SU-DHL-6 (cell line): ENCODE measurements at regions not wholly inside any gene's neighbourhood (a gene's known extent, or its start where the extent isn't known, plus 50 kb on each side); places are given as distances from the start of the nearest gene placed in this dataset.

Experiments used
- H2AFZ ChIP-seq: fragments of 200-600 bp; sonication (generic); 2 replicates; pipeline ENCODE4 v1.6.1; 2014; ENCODE audit warnings: low read depth, mild to moderate bottlenecking, moderate library complexity, mixed read lengths, antibody characterized with exemption, low read length; ENCODE audit not compliant: severe bottlenecking
- H3F3A ChIP-seq: fragments of 200-600 bp; shearing (Covaris generic); 2 replicates; pipeline ENCODE4 v1.6.0; 2016; ENCODE audit warnings: antibody characterized with exemption, mild to moderate bottlenecking; ENCODE audit not compliant: insufficient read depth
- H3K27ac ChIP-seq: fragments of 200-600 bp; sonication (generic); 2 replicates; pipeline ENCODE4 v1.5.1; 2016; ENCODE audit warnings: low read depth, mild to moderate bottlenecking, low read length, moderate library complexity, mixed read lengths
- H3K27me3 ChIP-seq: fragments of 200-600 bp; sonication (generic), shearing (Covaris generic); 2 replicates; pipeline ENCODE4 v1.6.0; 2014; ENCODE audit warnings: mild to moderate bottlenecking, low read length
- H3K36me3 ChIP-seq: fragments of 200-600 bp; sonication (generic); 2 replicates; pipeline ENCODE4 v1.6.1; 2014; ENCODE audit warnings: mild to moderate bottlenecking, low read length, mixed read lengths
- H3K4me2 ChIP-seq: fragments of 300-600, 200-600 bp; shearing (Covaris generic), sonication (generic); 2 replicates; pipeline ENCODE4 v1.6.0; 2014; ENCODE audit warnings: low read length, low read depth, mild to moderate bottlenecking; ENCODE audit not compliant: poor library complexity, severe bottlenecking
- H3K4me3 ChIP-seq: fragments of 200-600 bp; sonication (generic); 2 replicates; pipeline ENCODE4 v1.5.1; 2014; ENCODE audit warnings: antibody characterized with exemption, low read length, mild to moderate bottlenecking, mixed read lengths; ENCODE audit not compliant: insufficient read depth, poor library complexity, severe bottlenecking
- H3K79me2 ChIP-seq: fragments of 200-600 bp; sonication (generic); 2 replicates; pipeline ENCODE4 v1.6.1; 2014; ENCODE audit warnings: mild to moderate bottlenecking, low read length, moderate library complexity; ENCODE audit not compliant: insufficient read depth
- H3K9ac ChIP-seq: fragments of 200-600 bp; sonication (generic); 2 replicates; pipeline ENCODE4 v1.7.0; 2014; ENCODE audit warnings: mild to moderate bottlenecking, low read length
- H3K9me2 ChIP-seq: fragments of 200-600 bp; sonication (generic); replicated peaks from 2 replicates; pipeline ENCODE4 v1.6.1; 2014; ENCODE audit warnings: low read length; ENCODE audit not compliant: insufficient read depth
- H3K9me3 ChIP-seq: fragments of 200-600 bp; sonication (generic); 2 replicates; pipeline ENCODE4 v1.6.1; 2014; ENCODE audit warnings: low read length, mixed read lengths; ENCODE audit not compliant: insufficient read depth
- H4K20me1 ChIP-seq: fragments of 200-600 bp; sonication (generic); 2 replicates; pipeline ENCODE4 v1.6.1; 2014; ENCODE audit warnings: low read depth, mild to moderate bottlenecking, antibody characterized with exemption, low read length, moderate library complexity, mixed read lengths
- CTCF ChIP-seq: fragments of 200-600 bp; sonication (generic); IDR thresholded peaks from one replicate; pipeline ENCODE4 v1.5.1; 2017; ENCODE audit warnings: antibody characterized with exemption, mild to moderate bottlenecking, low read length, moderate library complexity; ENCODE audit not compliant: insufficient read depth, poor library complexity, severe bottlenecking
- EZH2phosphoT487 ChIP-seq: fragments of 200-600 bp; sonication (generic), shearing (Covaris generic); conservative IDR thresholded peaks from 2 replicates; pipeline ENCODE4 v1.6.1; 2018; ENCODE audit warnings: mild to moderate bottlenecking, antibody characterized with exemption, low read length, moderate library complexity, mixed read lengths

- H3K4me2 ChIP-seq, result no peak overlapping the region
- no peaks in the 10 kb centered on the region for H3K79me2 ChIP-seq
- H3K9me3 ChIP-seq, result no peaks in the 10 kb centered on the region
- no peak overlapping the region for H3K27ac ChIP-seq
- no peak overlapping the region for H2AFZ ChIP-seq
- no peak overlapping the region for H3K4me3 ChIP-seq
- no peak overlapping the region for H3K9ac ChIP-seq
- H3F3A ChIP-seq, result no peaks in the 10 kb centered on the region
- no peaks in the 10 kb centered on the region for H3K9me2 ChIP-seq
- no peaks in the 10 kb centered on the region; the same call in 1 of the 2 replicates for H3K27me3 ChIP-seq
- no peaks in the 10 kb centered on the region for H3K36me3 ChIP-seq
- no peak for TF ChIP-seq EZH2phosphoT487
- no peak for TF ChIP-seq CTCF
- no peaks in the 10 kb centered on the region for H4K20me1 ChIP-seq
These were observed 236.4 kb upstream of the GPR26 start for GRCh38 chr10:123429706-123430221.

- Histone ChIP-seq H4K20me1 (no peaks in the 10 kb centered on the region), H3K27me3 (no peaks in the 10 kb centered on the region), H3K4me3 (no peak overlapping the region), H3K9ac (no peak overlapping the region), H3K79me2 (no peaks in the 10 kb centered on the region), H3F3A (no peaks in the 10 kb centered on the region), H3K4me2 (no peak overlapping the region), H3K27ac (no peak overlapping the region), H2AFZ (no peak overlapping the region), H3K9me2 (no peaks in the 10 kb centered on the region), H3K36me3 (no peaks in the 10 kb centered on the region), H3K9me3 (no peaks in the 10 kb centered on the region)
- TF ChIP-seq EZH2phosphoT487 (no peak), CTCF (no peak)
These were observed 232.6 kb upstream of the GPR26 start for GRCh38 chr10:123433539-123433938.

- no peaks in the 10 kb centered on the region for H3K79me2 ChIP-seq
- H4K20me1 ChIP-seq, result no peaks in the 10 kb centered on the region
- no peak for TF ChIP-seq EZH2phosphoT487
- no peak for TF ChIP-seq CTCF
- no peaks in the 10 kb centered on the region for H3K27me3 ChIP-seq
- H3K27ac ChIP-seq, result no peak overlapping the region
- H3K36me3 ChIP-seq, result no peaks in the 10 kb centered on the region
- H3K9me2 ChIP-seq, result no peaks in the 10 kb centered on the region
- no peaks in the 10 kb centered on the region for H3F3A ChIP-seq
- H3K9me3 ChIP-seq, result no peaks in the 10 kb centered on the region
- no peak overlapping the region for H3K4me3 ChIP-seq
- H3K4me2 ChIP-seq, result no peak overlapping the region
- no peak overlapping the region for H2AFZ ChIP-seq
- H3K9ac ChIP-seq, result no peak overlapping the region
These were observed 231.6 kb upstream of the GPR26 start for GRCh38 chr10:123434435-123435039.
